GM12878 (cell line): ENCODE measurements at regions not wholly inside any gene's neighbourhood (a gene's known extent, or its start where the extent isn't known, plus 50 kb on each side); places are given as distances from the start of the nearest gene placed in this dataset.

Experiments
- ATAC-seq: fragments of 200-7000 bp; cut with Tn5 transposase; 3 replicates; pipeline ENCODE4 v1.9.1; 2020; ENCODE audit warnings: mild to moderate bottlenecking, moderate library complexity
- BruUV-seq: library from RNA; stranded (reverse); fragments of 400-500 nt; replicated peaks from 2 replicates; lab custom pipeline; 2021; lab: Mats Ljungman, UMichigan
- CTCF ChIA-PET: fragments of 300-600 bp; sonication (Branson Sonifier 250); formaldehyde crosslinking; extraction: SDS; loops from one replicate; lab custom pipeline; 2021; ENCODE audit warnings: inconsistent platforms; lab: Yijun Ruan, JAX
- POLR2A ChIA-PET: fragments of 350-600 bp; formaldehyde crosslinking; extraction: SDS; loops from one replicate; lab custom pipeline; 2021; ENCODE audit warnings: inconsistent platforms; lab: Charles Lee
- RAD21 ChIA-PET: fragments of 300-600 bp; sonication (Branson Sonifier 250); formaldehyde crosslinking; loops from one replicate; lab custom pipeline; 2023; ENCODE audit warnings: antibody characterized with exemption; ENCODE audit not compliant: unreplicated experiment; lab: Charles Lee
- SMC1A ChIA-PET: fragments of 300-600 bp; sonication (Branson Sonifier 250); formaldehyde crosslinking; loops from one replicate; lab custom pipeline; 2023; ENCODE audit not compliant: unreplicated experiment, uncharacterized antibody; lab: Charles Lee
- DNase-seq: peaks from one replicate; pipeline ENCODE4 v3.0.0-alpha.2; 2011; ENCODE audit warnings: low read depth, low spot score
- FAIRE-seq: peaks from 3 replicates; lab custom pipeline; 2011; peaks lifted over from hg19 to GRCh38; lab: Jason Lieb, UNC
- H2AFZ ChIP-seq: 2 replicates; pipeline ENCODE4 v1.6.0; 2011; ENCODE audit warnings: low read depth, low read length, control low read depth; ENCODE audit not compliant: control insufficient read depth
- H3K27ac ChIP-seq: 2 replicates; pipeline ENCODE4 v1.5.1; 2011; ENCODE audit warnings: control low read depth; ENCODE audit not compliant: control insufficient read depth, insufficient read depth
- H3K27me3 ChIP-seq, 2 experiments: replicated peaks in 1 of 2; 2 replicates each; pipeline versions ENCODE4 v1.6.0 to v1.6.1; 2011; ENCODE audit warnings: low read length in 1 of 2; ENCODE audit not compliant: control insufficient read depth in 2 of 2, insufficient read depth in 2 of 2
- H3K36me3 ChIP-seq, 2 experiments: 2 replicates each; pipeline ENCODE4 v1.5.1; 2011; ENCODE audit warnings: low read length in 1 of 2; ENCODE audit not compliant: control insufficient read depth in 2 of 2, insufficient read depth in 2 of 2
- H3K4me1 ChIP-seq: 2 replicates; pipeline ENCODE4 v1.6.1; 2011; ENCODE audit warnings: mild to moderate bottlenecking, low read length, moderate library complexity, mixed read lengths; ENCODE audit not compliant: control insufficient read depth, insufficient read depth
- H3K4me2 ChIP-seq: 2 replicates; pipeline ENCODE4 v1.6.0; 2011; ENCODE audit warnings: control low read depth; ENCODE audit not compliant: control insufficient read depth, insufficient read depth
- H3K4me3 ChIP-seq: fragments of 200-600 bp; sonication (generic); 2 replicates; pipeline ENCODE4 v1.5.1; 2016
- H3K79me2 ChIP-seq: 2 replicates; pipeline ENCODE4 v1.6.0; 2011; ENCODE audit warnings: low read length; ENCODE audit not compliant: control insufficient read depth, insufficient read depth
- H3K9ac ChIP-seq: 2 replicates; pipeline ENCODE4 v1.8.0; 2011; ENCODE audit warnings: low read length, control low read depth, mixed read lengths; ENCODE audit not compliant: control insufficient read depth, insufficient read depth
- H3K9me3 ChIP-seq: replicated peaks from 3 replicates; pipeline ENCODE4 v1.5.1; 2011; ENCODE audit warnings: mild to moderate bottlenecking, low read length; ENCODE audit not compliant: control insufficient read depth, insufficient read depth
- H4K20me1 ChIP-seq: 2 replicates; pipeline ENCODE4 v1.6.0; 2011; ENCODE audit not compliant: control insufficient read depth, insufficient read depth
- IKZF2 ChIP-seq, 2 experiments: fragments of 450-650 bp; IDR thresholded peaks; 2 replicates each; pipeline ENCODE4 v1.6.1; 2017; ENCODE audit warnings: mild to moderate bottlenecking in 2 of 2, moderate library complexity in 2 of 2
- MAX ChIP-seq: IDR thresholded peaks from 2 replicates; pipeline ENCODE4 v1.6.1; 2012; ENCODE audit warnings: low read depth, low read length, improper control_type of control experiment
- TCF3 ChIP-seq: IDR thresholded peaks from 2 replicates; pipeline ENCODE4 v1.6.1; 2012; ENCODE audit warnings: low read depth, mild to moderate bottlenecking, low read length, borderline replicate concordance; ENCODE audit not compliant: insufficient read depth
- WGBS: methylation state at CpG from one replicate; pipeline ENCODE4 v1.1.6; 2016; ENCODE audit warnings: low lambda C conversion rate; ENCODE audit not compliant: insufficient replicate concordance, insufficient coverage; ENCODE audit errors: missing lambda C conversion rate; 5-methylcytosine and 5-hydroxymethylcytosine counted together
- in situ Hi-C: fragments of 300-500 bp; cut with MboI; formaldehyde crosslinking; loops from 9 replicates; pipeline ENCODE4 v1.14.3; 2018; ENCODE audit warnings: mixed read lengths
- intact Hi-C: fragments of 100-400 bp; cut with micrococcal nuclease; formaldehyde crosslinking; loops from one replicate; pipeline ENCODE4 v1.14.2; 2022; ENCODE audit not compliant: unreplicated experiment

- TF ChIP-seq MAX, result no peak
- in situ Hi-C loops, result no loop called here
- no peak for FAIRE-seq
- Histone ChIP-seq H4K20me1 (no peaks in the 10 kb centered on the region), H2AFZ (no peak overlapping the region), H3K9me3 (no peaks in the 10 kb centered on the region), H3K27ac (no peak overlapping the region), H3K36me3 (no peaks in the 10 kb centered on the region), H3K9ac (no peak overlapping the region), H3K4me2 (no peak overlapping the region), H3K79me2 (no peaks in the 10 kb centered on the region), H3K4me3 (no peak overlapping the region), H3K4me1 (no peaks in the 10 kb centered on the region), H3K27me3 (no peaks in the 10 kb centered on the region)
- POLR2A ChIA-PET, result no interaction called here
- CTCF ChIA-PET, result no interaction called here
- 38% methylated on average over 2 of the region's 2 CpGs for WGBS
- intact Hi-C loops, result no loop called here
- SMC1A ChIA-PET, result no interaction called here
- RAD21 ChIA-PET, result no interaction called here
- no peak for ATAC-seq
- no TSS peak for BruUV-seq
- DNase-seq, result no peak
Observed at GRCh38 chr13:34278780-34279179, 460.8 kb downstream of the RFC3 start.

GRCh38 chr13:34290661-34291060 is 472.7 kb downstream of the RFC3 start:
- FAIRE-seq, result no peak
- RAD21 ChIA-PET, result no interaction called here

More at GRCh38 chr13:34290661-34291060, 472.7 kb downstream of the RFC3 start:
- SMC1A ChIA-PET, result no interaction called here
- CTCF ChIA-PET, result no interaction called here
- Histone ChIP-seq H3K9me3 (no peaks in the 10 kb centered on the region), H2AFZ (no peak overlapping the region), H3K79me2 (no peaks in the 10 kb centered on the region), H3K27me3 (no peaks in the 10 kb centered on the region), H3K9ac (no peak overlapping the region), H3K36me3 (no peaks in the 10 kb centered on the region), H3K4me2 (no peak overlapping the region), H3K4me3 (no peak overlapping the region), H3K27ac (no peak overlapping the region), H4K20me1 (no peaks in the 10 kb centered on the region), H3K4me1 (no peaks in the 10 kb centered on the region)
- in situ Hi-C loops, result no loop called here
- ATAC-seq, result no peak
- DNase-seq, result no peak
- POLR2A ChIA-PET, result no interaction called here
- TF ChIP-seq IKZF2 (IDR thresholded peaks at IDR 0.05) (no peak), TCF3 (no peak)
- intact Hi-C loops, result no loop called here
- no TSS peak for BruUV-seq
